ENCODE measurements at regions not wholly inside any gene's neighbourhood (a gene's known extent, or its start where the extent isn't known, plus 50 kb on each side); places are given as distances from the start of the nearest gene placed in this dataset.

GRCh38 chr17:77279448-77280303, 138.9 kb downstream of the SEC14L1 start (continued):
- 0 out of 2 replicates have a peak, but pooled peaks have one; percentile 74 for TF ChIP-seq KLF6 (CRISPR knock-in tag; IDR thresholded peaks at IDR 0.05)
- 0 out of 2 replicates have a peak, but pooled peaks have one; percentile 71 for TF ChIP-seq ZBTB38 (CRISPR knock-in tag; IDR thresholded peaks at IDR 0.05)
- TF ChIP-seq ARID3A (IDR thresholded peaks at IDR 0.05; ENCODE audit: low read depth, low read length): no peak
- no peak for TF ChIP-seq FLYWCH1 (CRISPR knock-in tag; IDR thresholded peaks at IDR 0.05)
- TF ChIP-seq RFXAP (CRISPR knock-in tag; IDR thresholded peaks at IDR 0.05; ENCODE audit: borderline replicate concordance): peak; percentile 86; the same call in 1 of the 2 replicates
- TF ChIP-seq MAFK (conservative IDR thresholded peaks at IDR 0.05 in 1 of 2, IDR thresholded peaks at IDR 0.05 in 1 of 2; ENCODE audit: low read length in 2 of 2): no peak
- peak; percentile 48; the same call in 1 of the 2 replicates for TF ChIP-seq ZBTB26 (CRISPR knock-in tag; IDR thresholded peaks at IDR 0.05; ENCODE audit: borderline replicate concordance)
- no peak for TF ChIP-seq TEF (CRISPR knock-in tag; IDR thresholded peaks at IDR 0.05)
- TF ChIP-seq ZNF768 (CRISPR knock-in tag; IDR thresholded peaks at IDR 0.05): peak; percentile 62; the same call in 1 of the 2 replicates
- no peak; the same call in 1 of the 2 replicates for TF ChIP-seq KLF13 (CRISPR knock-in tag; IDR thresholded peaks at IDR 0.05)
- TF ChIP-seq SALL2 (CRISPR knock-in tag; IDR thresholded peaks at IDR 0.05): no peak
- no peak for TF ChIP-seq TRIM24 (CRISPR knock-in tag; IDR thresholded peaks at IDR 0.05)
- TF ChIP-seq CHD2 (IDR thresholded peaks at IDR 0.05; ENCODE audit: low read depth, low read length): 0 out of 2 replicates have a peak, but pooled peaks have one; percentile 49
- TF ChIP-seq MLXIP (CRISPR knock-in tag; IDR thresholded peaks at IDR 0.05; ENCODE audit: borderline replicate concordance): no peak
- no peak for TF ChIP-seq DZIP1 (CRISPR knock-in tag; IDR thresholded peaks at IDR 0.05)
- no peak; the same call in 1 of the 2 replicates for TF ChIP-seq ZNF782 (CRISPR knock-in tag; IDR thresholded peaks at IDR 0.05; ENCODE audit: borderline replicate concordance)
- no peak for TF ChIP-seq ATF5 (CRISPR knock-in tag; IDR thresholded peaks at IDR 0.05; ENCODE audit: low read depth)
- no peak for TF ChIP-seq AGO2 (optimal IDR thresholded peaks at IDR 0.05; ENCODE audit: low read depth, low read length)

Data from HepG2 (cell line).